Astrocyte (in vitro differentiated cells and primary cell): ENCODE measurements at regions not wholly inside any gene's neighbourhood (a gene's known extent, or its start where the extent isn't known, plus 50 kb on each side); places are given as distances from the start of the nearest gene placed in this dataset.

Experiments
- CTCF ChIP-seq: IDR thresholded peaks from 2 replicates; pipeline ENCODE4 v1.5.1; 2011; ENCODE audit warnings: low read depth, mild to moderate bottlenecking, inconsistent platforms, low read length, moderate library complexity; ENCODE audit not compliant: insufficient read depth
- EZH2 ChIP-seq: IDR thresholded peaks from 2 replicates; pipeline ENCODE4 v1.6.1; 2012; ENCODE audit warnings: mild to moderate bottlenecking, low read length, inconsistent platforms; ENCODE audit not compliant: insufficient read depth

GRCh38 chr1:18573170-18573569 is 57.5 kb upstream of the PAX7 start:
- TF ChIP-seq CTCF (no peak), EZH2 (no peak)
